GM10266 (cell line): ENCODE measurements at regions not wholly inside any gene's neighbourhood (a gene's known extent, or its start where the extent isn't known, plus 50 kb on each side); places are given as distances from the start of the nearest gene placed in this dataset.

ENCODE experiments used
- DNase-seq: peaks from one replicate; pipeline ENCODE4 v3.0.0; 2012; ENCODE audit errors: extremely low spot score
- CTCF ChIP-seq: IDR thresholded peaks from 2 replicates; pipeline ENCODE4 v1.5.1; 2012; ENCODE audit warnings: mild to moderate bottlenecking, low read depth; ENCODE audit not compliant: control insufficient read depth, insufficient read depth; ENCODE audit errors: missing control alignments

DNA sequence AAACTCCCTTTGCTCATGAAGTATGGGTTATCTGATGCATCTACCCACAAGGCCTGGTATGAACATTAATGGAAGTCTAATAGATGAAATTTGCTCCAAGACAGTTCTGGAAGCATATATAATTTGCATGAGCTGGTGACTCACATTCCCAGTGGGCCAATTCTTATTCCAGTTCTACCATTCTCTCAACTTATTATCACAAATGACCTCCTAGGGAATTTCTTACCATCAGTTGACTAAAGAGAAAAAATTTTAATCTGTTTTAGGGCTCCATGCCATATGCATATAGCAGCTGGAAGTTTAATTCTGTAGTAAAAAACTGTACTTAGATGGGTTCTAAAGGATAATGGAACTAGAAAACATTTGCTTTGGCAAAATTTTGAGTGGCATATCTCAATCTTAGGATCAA is 165.2 kb upstream of the COL3A1 start:
- no peak for TF ChIP-seq CTCF
- DNase-seq = no peak

DNA sequence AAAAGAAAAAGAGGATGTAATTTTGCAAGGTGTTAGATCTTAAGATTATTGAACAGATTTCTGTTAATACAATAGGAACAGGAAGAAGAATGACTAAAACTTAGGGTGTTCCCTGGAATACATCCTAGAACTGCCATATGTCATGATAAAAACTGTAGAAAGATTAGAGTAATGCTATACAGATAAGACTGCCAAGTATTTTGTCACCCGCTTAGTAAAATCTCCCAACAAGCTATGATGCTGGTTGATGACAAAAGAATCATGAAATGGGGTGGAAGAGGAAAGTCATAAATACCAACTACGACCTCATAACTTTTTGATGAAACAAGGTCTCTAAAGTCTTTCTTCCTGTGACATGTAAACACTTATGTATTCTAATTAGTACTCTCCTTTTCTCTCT is 163.6 kb upstream of the COL3A1 start:
- no peak for TF ChIP-seq CTCF

DNA sequence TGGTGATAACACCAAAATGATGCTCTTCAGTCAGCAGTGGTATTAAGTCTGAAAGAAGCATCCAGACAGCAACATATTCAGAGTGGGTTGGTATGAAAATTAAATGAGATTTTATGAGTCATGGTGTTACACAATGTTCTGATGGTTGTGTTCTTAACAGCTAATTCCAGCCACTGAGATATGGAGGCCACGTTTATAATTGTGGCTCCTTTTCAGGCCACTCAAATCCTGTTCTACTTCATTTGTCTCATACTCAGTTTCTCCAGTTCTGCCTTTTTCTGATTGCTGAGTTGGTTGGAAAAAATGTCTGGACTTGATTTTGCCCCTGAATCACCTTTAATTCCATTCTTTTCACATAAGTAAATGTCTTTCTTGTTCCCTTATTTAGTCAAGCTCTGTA is 162.7 kb upstream of the COL3A1 start:
- no peak for DNase-seq
- no peak for TF ChIP-seq CTCF

More for the DNA sequence above, 163.6 kb upstream of the COL3A1 start:
- DNase-seq = no peak

DNA sequence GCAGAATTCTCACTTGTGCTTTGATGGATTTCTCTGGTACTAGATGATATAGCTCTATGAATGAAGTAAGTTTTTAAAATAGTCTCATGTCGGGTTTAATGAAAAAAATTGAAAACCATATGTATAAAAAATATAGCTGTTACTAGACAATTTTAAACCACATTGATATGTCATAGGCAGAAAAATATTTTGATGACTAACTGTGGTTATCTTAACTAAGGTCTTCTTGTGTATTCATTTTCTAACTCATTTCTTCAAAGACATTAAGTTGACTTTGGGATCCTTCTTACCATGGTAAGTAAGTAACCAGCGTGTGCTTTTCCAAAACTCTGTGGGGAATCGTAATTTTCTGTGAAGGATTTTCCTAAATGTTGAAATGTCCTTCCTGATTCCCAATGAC is 160.9 kb upstream of the COL3A1 start:
- no peak for TF ChIP-seq CTCF
- DNase-seq = no peak

GRCh38 chr2:188813857-188814256 is 160.3 kb upstream of the COL3A1 start:
- DNase-seq = no peak
- no peak for TF ChIP-seq CTCF

DNA sequence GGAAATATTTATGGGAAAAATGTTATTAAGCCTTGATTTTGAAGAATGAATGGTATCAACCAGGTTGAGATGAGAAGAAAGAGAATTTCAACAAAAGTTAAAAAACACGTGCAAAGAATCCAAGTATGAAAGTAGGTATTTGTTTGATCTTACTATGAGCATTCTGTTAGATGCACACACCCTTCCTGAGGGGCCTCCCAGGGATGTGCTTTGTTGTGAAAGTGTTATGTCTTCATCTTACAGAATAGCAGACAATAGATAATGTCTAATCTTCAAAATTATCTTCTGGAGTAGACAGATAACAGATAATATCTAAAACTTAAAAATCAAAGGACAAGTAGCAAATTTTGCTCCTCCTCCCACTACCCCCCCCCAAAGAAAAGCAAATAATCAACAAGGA is 155.2 kb upstream of the COL3A1 start:
- DNase-seq = no peak
- no peak for TF ChIP-seq CTCF

DNA sequence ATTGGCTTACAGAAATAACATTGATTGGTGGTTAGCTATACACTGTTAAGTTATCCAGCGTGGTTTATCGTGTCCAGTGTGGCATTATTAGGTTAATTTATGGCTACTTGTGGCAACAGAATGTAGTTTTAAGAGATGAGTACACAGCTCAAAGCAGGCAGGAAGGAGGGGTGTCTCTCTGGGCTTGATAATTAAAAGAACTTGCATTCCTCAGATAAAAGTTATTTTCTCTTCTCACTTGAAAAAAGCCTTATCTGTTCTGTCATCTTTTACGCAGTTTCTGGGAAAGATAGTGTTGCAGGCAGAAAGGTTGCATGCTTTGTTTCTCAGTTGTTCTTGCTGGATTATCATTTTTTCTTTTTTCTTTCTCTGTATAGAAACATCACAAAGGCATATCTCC is 154.4 kb upstream of the COL3A1 start:
- no peak for DNase-seq
- TF ChIP-seq CTCF = no peak
